Renal cortex interstitium (tissue), 11 donors: ENCODE measurements at regions not wholly inside any gene's neighbourhood (a gene's known extent, or its start where the extent isn't known, plus 50 kb on each side); places are given as distances from the start of the nearest gene placed in this dataset.

Source experiments
- DNase-seq, 11 donors: peaks; one replicate each; pipeline ENCODE4 v3.0.0-alpha.2; 2013; ENCODE audit warnings: low read depth in 9 of 11, low spot score in 4 of 11; ENCODE audit errors: extremely low read depth in 1 of 11

DNA sequence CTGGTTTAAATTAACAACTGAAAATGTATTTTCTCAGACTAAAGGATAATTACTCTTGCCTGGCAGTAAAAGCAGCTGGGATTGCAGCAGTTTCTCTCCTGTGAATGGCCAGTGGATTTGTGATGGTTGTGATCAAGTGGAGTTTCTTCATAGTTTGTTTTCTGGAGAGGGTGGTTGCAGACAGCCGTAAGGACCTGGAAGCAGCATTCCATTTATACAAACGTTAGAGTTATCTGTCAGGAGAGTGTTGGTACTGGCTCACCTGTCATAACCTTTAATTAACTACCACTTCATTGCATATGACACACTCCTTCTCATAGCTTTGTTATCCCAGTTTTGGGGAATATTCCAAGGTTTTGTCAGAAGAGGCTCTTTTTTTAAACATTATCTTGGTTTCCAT lies 258.4 kb upstream of the SLC10A2 start:
- no peak for DNase-seq

DNA sequence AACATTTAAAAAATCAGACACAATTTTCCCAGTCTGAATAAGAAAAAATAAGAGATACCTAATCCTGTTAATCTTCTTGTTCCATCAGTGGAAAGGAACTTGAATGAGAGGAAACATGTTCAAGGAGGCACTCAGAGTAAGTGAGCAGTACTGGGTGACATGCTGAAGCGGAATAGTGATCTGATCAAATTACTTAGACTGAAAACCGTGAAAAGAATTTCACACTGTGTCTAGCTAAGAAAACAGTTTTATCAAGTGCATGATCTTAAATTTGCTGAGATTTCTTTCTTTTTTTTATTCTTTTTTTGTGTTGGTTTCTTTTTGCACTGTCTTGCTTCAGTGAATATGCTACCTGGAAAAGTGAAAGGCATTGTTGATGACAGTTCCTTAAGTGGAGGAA lies 249.5 kb upstream of the SLC10A2 start:
- peak in 1 of 11 donors; percentile 3 for DNase-seq

DNA sequence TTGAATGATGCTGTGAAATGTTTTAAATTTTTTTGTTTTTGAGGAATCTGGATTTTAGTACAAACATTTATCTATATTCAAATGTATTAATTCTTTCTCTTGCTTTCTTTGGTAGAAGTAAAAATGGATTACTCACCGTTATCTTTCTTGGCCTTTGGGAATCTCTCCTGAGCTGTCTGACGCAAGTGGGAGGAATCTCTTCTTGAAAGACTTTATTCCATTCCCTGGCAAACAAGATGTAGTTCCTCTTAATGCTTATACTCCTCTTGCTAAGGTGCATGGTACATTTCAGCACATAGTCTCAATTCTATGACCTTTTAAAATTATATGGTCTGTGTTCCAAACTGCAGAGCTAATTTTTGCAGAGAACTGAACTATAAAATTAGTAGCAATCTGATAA lies 246.2 kb upstream of the SLC10A2 start:
- no peak for DNase-seq

DNA sequence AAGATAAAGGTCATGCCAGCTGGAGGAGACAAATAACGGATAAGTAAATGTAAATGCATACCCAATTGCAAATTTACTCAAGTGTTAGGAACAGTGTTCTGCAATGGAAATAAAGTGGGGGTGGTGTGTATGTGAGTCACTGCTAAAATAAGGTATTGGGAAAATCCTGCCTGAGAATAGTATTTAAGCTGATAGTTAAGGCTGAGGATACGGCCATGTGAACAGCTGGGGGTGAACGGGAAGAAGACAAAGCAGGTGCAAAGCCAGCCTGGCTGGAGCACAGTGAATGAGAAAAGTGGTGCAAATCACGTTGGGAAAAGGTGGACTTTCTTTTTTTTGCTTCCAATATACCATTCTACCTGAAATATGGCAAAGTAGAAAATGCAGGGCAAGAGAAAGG lies 242.4 kb upstream of the SLC10A2 start:
- no peak for DNase-seq

DNA sequence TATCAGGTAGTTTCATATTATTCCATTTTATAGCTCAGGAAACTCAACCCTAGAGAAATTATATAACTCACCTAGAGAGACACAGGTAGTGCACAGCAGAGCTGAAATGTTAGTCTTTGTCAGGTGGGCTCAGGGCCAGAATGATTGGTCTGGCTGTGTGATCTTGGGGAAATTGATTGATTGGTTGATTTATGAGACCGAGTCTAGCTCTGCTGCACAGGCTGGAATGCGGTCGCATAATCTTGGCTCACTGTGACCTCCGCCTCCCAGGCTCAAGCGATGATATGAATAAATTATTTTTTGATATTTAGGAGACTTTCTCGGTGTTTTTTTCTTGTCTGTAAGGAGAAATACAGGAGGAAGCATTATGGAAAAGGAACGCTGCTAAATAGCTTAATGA lies 239.9 kb upstream of the SLC10A2 start:
- no peak for DNase-seq

DNA sequence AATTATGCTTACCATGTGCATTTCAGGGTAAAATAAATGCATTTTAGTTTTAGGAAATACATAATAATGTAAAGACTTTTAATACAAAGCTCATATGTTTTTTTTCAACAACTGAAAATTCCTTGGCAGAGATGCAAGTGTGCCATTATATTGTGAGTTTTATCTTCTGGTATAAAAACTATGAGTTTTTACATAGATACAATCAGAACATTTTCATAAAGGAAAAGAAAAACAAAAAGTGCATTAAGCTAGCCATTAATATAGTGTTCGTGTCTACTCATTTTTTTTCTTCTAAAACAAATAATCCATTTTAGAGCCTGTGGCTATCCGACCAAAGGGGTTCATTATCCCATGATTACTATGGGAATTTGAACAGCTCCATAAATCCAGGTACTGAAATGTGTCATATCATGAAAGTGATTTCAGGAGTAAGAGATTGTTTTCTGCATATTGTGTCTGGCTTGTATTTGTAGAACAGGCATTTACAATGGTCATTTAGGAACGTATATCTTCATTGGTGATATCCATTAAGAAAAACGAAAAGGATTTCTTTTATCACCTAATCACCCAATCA lies 236.9 kb upstream of the SLC10A2 start:
- no peak for DNase-seq

DNA sequence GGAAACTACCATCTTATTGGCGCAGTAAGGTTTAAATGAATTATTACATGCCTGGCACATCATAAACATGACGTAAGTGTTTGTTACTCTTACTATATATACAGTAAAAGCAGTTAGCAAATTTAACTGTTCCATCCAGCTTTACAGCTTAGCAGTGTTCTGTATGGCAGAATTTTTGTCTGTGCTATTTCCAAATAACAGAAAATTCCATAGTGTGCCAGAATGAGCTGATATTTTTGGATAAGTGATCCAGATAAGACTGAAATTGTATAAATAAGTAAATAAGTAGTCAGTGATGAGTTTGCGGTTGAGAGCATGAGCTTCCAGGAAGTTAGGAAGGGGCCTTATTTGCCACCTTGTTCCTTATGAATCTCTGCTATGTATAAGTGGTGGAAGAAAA lies 236.5 kb upstream of the SLC10A2 start:
- DNase-seq: no peak

DNA sequence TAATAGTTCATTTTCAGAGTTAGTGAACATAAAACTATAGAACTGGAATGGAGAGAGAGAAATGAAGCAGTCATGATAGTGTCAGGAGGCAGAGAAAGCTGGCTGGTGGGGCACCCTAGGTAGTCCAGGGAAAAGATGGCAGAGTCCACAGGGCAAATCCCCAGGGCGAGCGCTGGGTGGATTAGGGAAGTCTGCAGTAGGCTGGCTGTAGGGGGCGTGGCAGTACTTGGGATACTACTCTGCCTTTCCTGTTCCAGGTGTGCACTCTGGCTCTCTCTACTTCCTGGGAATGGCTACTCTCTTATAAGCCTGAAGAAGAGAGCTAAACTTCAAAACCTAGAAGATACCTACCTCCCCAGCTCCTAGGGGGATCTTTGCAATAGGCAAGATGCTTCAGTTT lies 232.9 kb upstream of the SLC10A2 start:
- DNase-seq: no peak

DNA sequence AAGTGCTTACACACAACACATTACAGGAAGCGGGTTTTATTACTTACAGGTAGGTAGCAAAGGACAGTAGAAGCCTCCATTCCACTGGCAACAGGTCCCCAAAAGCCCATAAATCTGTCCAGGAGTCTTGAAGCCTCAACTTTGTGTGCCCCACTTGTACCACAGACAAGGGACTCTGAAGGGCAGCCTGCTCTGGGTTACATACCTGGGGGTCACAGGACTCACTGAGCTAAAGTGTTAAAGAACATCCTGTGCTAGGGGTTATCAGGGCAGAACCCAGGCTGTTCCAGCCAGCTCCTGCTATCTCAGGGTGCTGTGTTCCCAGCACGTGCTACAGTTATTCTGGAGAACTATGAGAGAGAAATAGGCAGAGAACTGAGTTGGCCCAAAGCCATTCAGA lies 230.9 kb upstream of the SLC10A2 start:
- no peak for DNase-seq

DNA sequence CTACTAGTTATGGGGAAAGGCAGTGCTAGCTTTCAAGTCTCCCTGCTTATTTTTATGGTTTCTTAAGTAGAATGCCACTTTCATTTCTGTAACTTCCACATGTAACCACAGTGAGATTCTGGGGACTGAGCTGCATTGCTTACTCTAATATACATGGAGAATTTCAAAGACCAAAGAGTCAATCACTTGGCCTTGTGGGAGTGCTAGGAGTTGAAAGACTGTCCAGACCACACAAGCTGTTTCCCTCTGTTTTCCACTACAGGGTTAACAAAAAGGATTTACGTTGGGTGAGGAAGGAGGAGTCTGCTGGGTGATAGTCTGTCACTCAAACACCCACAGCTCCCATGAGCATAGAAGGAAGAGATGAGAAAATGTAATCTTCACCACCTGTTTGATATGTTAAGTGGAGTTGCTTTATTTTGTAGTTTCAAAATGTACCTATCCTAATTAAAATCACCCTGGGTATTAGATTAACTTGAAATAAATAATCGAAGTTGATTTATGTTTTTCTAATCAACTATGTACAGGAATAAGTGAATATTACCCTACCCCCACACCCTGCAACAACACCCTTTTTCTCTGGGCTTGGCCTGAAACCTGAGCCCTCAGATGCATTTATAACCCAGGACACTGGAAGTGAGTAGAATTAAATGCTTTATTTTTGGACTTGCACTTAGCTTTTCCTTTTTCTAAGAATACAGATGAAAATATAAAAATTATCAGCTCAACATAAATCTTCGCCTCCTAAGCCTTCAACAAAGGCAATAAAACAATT lies 225.8 kb upstream of the SLC10A2 start:
- no peak for DNase-seq

DNA sequence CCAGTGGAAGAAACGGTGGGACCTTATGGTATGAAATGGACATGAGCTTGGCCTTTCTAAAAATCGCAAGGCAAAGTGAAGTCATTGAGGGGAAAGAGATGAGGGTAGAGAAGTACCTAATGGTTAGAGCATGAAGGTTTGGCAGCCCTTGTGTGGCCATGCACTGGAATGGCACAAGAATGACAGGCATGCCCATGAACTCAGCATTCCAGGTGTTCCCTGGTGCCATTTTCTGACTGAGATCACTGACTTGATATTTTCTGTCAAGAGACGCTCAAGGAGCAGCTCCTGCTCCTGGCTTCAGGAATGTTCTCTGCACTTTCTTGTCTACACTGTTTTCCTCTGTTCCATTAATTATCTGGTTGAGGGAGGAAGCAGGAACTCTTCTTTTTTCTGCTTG lies 225.0 kb upstream of the SLC10A2 start:
- DNase-seq: no peak

DNA sequence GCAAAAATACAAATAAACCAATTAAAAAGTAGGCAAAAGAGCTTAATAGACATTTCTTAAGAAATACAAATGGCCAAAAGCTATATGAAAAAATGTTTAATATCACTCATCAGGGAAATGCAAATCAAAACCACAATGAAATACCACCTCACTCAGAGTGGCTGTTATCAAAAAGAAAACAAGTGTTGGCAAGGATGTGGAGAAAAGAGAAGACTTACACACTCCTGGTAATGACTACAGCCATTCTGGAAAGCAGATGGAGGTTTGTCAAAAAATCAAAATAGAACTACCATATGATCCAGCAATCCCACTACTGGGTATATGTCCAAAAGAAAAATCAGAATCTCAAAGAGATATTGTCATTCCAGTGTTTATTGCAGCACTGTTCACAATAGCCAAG lies 223.5 kb upstream of the SLC10A2 start:
- DNase-seq: no peak

DNA sequence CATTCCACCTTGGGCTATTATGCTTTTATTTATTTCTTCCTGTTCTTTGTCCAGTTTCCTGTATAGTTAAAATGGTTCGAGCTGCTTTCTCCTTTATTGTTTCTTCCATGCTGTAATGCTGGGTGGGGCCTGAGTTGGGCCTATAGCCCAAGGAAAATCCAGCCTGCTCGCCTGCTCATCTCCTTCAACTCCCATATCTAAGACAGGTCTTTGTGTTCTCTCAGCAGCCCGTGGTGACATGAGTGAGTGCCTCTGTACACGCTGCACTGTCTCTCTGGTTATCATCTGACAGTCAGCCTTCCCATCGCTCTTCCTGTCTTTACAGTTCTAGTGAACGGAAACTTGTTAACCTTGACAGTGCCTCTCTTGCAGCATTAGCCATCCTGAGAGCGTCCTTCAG lies 221.9 kb upstream of the SLC10A2 start:
- no peak for DNase-seq

DNA sequence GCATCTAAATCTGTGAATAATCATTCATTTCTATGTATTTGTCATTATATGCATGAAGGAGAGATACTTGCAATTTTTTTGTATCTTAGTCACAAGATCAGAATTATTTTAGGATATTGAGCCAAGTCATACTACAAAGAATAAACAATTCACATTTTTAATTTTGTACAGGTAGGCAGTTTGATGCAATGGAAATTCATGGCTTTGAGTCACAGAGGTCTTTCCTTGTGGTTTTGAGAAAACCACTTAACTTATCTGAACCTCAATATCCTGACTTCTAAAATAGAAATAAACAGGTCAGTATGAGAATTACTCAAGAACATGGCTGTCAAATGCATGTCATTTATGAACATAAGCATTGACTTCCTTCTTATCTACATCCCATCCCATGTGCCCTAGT lies 221.4 kb upstream of the SLC10A2 start:
- no peak for DNase-seq

DNA sequence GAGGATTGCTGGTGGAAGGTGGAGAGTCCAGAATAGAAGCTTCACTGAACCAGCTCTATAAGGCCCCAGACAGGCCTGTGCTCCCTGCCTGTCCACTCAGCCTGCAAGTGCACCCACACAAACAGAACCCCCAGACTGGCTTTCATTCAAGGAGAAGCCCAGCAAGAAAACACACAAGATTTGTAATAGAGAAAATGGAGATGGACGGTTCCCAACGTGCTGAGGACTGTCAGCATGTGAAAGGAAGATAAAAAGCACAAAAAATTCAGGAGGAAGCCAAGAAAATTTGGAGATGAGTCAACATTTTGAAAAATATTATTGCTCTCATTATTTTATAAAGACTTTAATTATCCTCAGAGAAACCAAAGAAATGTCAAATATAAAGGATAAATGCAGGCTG lies 218.2 kb upstream of the SLC10A2 start:
- no peak for DNase-seq

DNA sequence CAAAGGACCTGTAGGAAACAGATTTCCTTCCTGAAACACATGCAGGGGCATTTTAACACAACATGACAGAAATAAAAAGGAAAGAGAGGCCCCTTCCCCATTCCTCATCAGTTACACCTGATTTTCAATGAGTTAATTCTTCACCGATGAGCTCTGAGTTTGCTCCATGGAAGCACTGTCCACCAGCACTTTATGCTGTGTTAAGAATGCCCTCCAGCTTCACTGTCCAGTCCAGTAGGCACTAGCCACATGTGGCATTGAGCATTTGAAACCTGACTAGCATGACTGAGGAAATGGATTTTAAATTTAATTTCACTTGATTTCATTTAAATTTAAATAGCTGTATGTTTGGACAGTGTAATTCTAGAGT lies 217.2 kb upstream of the SLC10A2 start:
- DNase-seq: no peak

DNA sequence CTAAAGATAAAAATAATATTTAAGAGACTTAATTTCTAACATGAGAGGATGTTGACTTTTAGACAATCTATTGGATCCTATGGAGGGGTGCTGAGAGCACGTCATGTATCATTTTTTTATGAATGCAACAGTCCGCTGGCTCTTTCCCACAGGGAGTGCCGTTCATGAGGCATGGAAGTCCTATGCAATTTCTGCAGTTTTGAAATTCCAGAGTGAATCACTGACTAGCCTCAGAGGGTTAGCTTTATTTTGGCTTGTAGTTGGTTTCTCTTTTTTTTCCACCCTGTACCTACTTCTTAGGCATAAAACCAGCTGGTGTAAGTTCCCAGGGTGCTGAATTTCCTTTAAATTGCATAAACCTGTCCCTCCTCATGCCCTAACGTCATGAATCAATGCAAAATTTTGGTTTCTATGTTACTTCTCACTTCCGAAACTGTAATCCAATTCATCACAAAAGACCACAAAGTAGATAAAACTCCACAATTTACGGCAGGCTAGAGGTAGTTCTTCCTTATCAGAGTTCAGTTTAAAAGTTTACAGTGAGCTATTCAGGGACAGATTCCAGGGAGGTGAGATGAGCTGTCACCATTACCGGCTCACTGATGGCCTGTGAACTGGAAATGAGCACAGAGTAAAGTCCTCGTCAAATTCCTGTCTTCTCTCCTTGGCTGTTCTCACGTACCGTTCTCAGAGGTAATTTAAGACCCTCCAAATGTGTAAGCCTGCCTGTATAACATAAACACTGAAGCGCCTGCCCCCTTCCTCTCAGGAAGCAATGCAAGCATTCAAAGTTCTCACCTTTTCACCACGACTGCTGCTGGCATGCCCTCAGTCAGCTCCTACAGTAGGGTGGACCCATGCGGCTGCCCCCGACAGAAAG lies 216.6 kb upstream of the SLC10A2 start:
- peak in 9 of 11 donors; percentile 28 to 69 (median 43) for DNase-seq

DNA sequence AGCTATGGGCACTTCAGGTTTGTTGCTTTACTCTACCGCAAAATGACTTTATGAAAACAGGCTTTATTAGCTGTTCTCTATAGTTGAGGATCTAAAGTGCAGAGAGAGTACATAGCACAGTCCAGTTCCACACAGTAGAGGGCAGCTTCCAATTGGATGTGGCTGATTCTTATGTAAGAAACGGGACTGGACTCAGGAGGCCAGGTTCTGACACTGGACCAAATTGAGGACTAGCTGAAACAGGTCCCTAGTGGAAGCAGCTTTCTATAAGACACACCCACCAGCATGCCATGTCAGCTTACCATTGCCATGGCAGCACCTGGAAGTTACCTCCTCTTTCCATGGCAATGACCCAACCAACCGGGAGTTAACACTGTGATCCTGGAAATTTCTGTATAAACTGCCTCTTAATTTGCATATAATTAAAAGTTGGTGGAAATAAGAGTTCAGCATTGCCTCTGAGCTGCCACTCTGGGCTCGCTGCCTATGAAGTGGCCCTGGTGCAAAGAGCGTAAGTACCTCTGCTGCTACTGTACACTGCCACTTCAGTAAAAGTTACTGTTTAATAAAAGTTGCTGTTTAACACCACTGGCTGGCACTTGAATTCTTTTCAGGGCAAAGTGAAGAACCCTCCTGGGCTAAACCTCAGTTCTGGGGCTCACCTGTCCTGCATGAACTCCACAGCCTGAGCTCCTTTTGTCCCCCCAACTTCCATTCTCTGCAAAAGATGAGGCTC lies 211.9 kb upstream of the SLC10A2 start:
- DNase-seq: no peak

DNA sequence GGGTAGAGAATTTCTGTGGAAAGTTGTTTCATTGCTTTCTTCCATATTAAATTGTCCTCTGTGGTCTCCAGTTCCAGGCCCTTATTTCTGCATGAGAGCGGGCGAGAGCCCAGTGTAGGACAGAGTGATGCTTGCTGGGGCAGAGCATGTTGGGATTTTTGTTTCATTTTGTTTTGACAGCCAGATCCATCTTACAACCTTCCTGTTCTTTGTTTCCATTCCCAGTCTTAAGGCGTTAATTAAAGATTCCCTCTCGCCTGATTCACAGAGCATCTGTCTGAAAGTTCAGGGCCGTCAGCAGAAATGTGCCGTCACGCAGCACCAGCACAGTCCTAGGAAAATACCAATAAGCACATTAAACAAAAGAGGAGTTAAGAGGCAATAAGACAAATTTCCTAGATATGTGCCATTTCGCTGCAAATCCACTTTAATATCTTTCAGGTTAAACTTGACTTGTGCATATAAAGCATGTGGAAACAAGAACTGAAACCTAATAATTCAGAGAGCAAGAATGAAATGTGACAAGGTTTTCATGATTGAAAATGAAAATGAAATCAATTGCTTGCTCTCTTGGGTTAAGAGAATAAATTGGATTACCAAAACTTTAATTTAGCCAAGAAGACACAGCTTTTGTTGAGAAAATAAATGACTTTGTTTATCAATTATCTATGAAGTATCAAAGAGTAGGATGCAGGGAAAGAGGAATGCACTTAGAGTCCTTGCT lies 210.7 kb upstream of the SLC10A2 start:
- DNase-seq: no peak
